Skeletal muscle satellite cell (primary cell): ENCODE measurements at regions not wholly inside any gene's neighbourhood (a gene's known extent, or its start where the extent isn't known, plus 50 kb on each side); places are given as distances from the start of the nearest gene placed in this dataset.

Source experiments
- H3K27me3 ChIP-seq: 2 replicates; pipeline ENCODE4 v1.7.0; 2013; ENCODE audit warnings: low read length; ENCODE audit not compliant: control insufficient read depth, insufficient read depth
- H3K36me3 ChIP-seq: 2 replicates; pipeline ENCODE4 v1.7.0; 2013; ENCODE audit warnings: mild to moderate bottlenecking, control low read depth, low read length; ENCODE audit not compliant: insufficient read depth
- H3K4me1 ChIP-seq: 2 replicates; pipeline ENCODE4 v1.7.0; 2013; ENCODE audit warnings: low read length; ENCODE audit not compliant: control insufficient read depth, insufficient read depth
- H3K4me2 ChIP-seq: 2 replicates; pipeline ENCODE4 v1.7.0; 2013; ENCODE audit warnings: mild to moderate bottlenecking, low read length
- H3K4me3 ChIP-seq: 2 replicates; pipeline ENCODE4 v1.7.0; 2013; ENCODE audit warnings: low read length
- H3K9ac ChIP-seq: 2 replicates; pipeline ENCODE4 v1.7.0; 2013; ENCODE audit warnings: mild to moderate bottlenecking, low read depth, low read length, moderate library complexity
- H3K9me3 ChIP-seq: replicated peaks from 2 replicates; pipeline ENCODE4 v1.7.0; 2013; ENCODE audit warnings: mild to moderate bottlenecking, control low read depth, low read length

DNA sequence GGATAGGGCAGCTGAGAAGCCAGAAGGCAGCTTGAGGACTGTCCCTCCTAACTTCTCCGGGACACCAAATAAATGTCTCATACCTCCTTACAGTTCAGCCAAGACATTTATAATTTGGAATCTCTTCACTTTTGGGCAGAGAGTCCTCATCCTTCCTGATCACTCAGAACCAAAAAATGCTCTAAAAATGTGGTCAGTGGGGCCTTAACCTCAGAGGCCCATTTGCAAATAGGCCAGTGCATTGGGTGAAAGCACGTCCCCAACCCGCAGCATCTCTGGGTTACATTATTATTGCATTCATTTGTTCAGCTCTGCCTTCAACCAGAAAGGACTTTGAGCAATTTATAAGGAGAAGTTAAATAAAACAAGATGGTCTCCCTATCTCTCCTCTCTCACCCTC, 112.4 kb upstream of the IRX3 start:
- Histone ChIP-seq H3K27me3 (peaks cover 5% of the 10 kb centered on the region), H3K4me3 (no peak overlapping the region), H3K36me3 (no peaks in the 10 kb centered on the region), H3K4me1 (peaks cover 22% of the 10 kb centered on the region), H3K9ac (no peak overlapping the region), H3K9me3 (no peaks in the 10 kb centered on the region), H3K4me2 (no peak overlapping the region)

DNA sequence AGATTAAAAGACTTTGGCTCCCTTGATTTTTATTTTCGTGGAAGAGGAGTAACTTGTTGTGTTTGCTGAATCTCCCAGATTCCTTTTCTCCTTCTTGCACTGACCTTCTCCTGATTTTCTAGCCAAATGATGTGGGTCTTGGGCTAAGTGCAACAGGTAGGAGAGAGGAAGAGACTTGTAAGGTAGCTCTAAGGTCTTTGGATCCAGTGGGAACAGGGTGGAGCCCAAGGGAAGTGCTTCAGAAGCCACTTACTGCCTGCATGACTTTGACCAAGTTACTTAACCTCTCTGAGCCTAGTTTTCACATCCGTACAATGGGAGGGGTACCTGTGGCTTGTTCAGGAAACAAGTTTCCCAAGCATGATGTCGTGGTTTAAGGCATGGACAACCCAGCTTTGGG, 111.3 kb upstream of the IRX3 start:
- no peak overlapping the region for H3K4me3 ChIP-seq
- H3K36me3 ChIP-seq = no peaks in the 10 kb centered on the region
- H3K4me1 ChIP-seq = peaks cover 22% of the 10 kb centered on the region
- peak overlapping the region; percentile 13 for H3K9ac ChIP-seq
- no peaks in the 10 kb centered on the region for H3K27me3 ChIP-seq
- H3K9me3 ChIP-seq = no peaks in the 10 kb centered on the region
- H3K4me2 ChIP-seq = peak overlapping the region; percentile 37

DNA sequence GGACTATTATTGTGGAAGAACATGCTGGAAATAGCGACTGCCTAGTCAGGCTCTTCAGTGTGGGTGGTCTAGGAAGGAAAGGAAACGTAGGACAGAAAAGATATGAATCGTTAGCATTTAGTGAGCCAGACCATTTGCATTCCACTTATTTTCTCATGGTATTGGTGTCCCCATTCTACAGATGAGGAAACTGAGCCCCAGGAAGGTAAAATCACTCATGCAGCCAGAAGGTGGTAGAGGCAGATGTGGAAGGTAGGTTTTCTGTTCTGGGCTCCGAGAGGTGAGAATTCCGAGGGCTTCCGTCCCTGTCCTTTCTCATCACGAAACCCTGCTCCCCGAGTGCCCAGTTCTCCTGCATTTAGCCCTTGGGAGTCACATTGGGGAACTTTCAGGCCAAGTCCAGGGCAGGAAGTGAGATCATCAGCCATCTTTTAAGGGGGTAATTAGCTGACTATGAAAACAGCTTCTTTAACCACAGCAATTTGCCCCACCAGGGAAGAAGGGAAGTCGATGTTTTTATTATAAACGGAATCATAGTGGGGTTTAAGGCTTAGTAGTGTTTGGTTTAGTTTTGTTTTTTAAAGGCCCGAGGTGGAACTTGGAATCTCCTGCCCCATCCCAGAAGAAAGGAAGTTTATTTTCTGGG, 110.7 kb upstream of the IRX3 start:
- Histone ChIP-seq H3K9me3 (no peaks in the 10 kb centered on the region), H3K27me3 (no peaks in the 10 kb centered on the region), H3K36me3 (no peaks in the 10 kb centered on the region), H3K9ac (peak overlapping the region; percentile 13), H3K4me2 (peak overlapping the region; percentile 37), H3K4me3 (no peak overlapping the region), H3K4me1 (peaks cover 22% of the 10 kb centered on the region)

DNA sequence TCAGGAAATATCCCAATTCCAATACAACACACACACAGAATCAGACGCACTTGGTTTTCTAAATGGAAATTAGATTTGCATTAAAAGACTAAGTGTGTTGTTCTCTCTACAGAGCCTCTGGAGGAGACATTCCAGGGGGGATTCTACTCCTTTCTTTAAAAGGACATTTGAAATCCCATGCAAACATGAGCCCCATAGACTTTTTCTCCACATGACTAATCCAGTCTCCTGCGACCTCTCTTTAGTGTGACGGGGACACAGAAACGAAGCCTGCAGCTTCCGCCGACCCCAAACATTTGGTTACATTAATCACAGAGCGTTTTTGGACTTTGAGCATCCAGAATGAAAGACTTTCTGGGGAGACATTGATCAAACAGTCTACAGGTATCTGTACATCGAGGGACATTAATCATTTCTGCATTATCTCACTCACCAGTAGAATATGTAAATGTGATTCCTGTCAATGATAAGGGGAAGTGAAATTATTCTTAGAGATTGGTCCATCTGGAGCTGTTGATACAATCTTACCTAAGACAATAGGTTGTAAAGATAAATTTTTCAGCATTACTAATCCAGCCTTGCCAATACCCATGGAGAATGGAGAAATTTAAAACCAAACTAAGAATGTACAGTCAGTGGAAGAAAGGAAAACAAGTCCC, 103.4 kb upstream of the IRX3 start:
- H3K36me3 ChIP-seq = no peaks in the 10 kb centered on the region
- no peaks in the 10 kb centered on the region for H3K9me3 ChIP-seq
- H3K9ac ChIP-seq = no peak overlapping the region
- H3K4me3 ChIP-seq = no peak overlapping the region
- H3K4me2 ChIP-seq = no peak overlapping the region
- H3K4me1 ChIP-seq = no peaks in the 10 kb centered on the region
- H3K27me3 ChIP-seq = no peaks in the 10 kb centered on the region

DNA sequence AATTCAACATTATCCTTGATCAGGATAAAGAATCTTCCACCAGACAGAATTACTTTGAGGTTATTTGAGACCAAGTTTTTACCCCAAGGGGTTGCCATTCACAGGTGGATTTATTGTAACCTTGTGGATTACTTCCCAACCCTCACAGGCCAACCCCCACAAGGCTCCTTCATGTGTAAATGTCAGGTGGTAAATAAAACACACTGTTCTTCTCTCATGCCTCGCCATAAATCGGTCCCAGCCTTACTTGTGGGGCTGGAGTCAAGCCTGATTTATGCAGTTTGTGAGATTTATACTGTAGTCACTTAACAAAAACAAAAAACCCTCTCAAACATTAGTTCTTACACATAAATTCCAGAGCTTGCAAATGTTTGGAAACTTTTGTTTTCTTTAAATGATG, 98.6 kb upstream of the IRX3 start:
- no peak overlapping the region for H3K4me2 ChIP-seq
- no peak overlapping the region for H3K4me3 ChIP-seq
- H3K9me3 ChIP-seq = no peaks in the 10 kb centered on the region
- no peaks in the 10 kb centered on the region for H3K36me3 ChIP-seq
- H3K4me1 ChIP-seq = no peaks in the 10 kb centered on the region
- no peak overlapping the region for H3K9ac ChIP-seq
- H3K27me3 ChIP-seq = no peaks in the 10 kb centered on the region

DNA sequence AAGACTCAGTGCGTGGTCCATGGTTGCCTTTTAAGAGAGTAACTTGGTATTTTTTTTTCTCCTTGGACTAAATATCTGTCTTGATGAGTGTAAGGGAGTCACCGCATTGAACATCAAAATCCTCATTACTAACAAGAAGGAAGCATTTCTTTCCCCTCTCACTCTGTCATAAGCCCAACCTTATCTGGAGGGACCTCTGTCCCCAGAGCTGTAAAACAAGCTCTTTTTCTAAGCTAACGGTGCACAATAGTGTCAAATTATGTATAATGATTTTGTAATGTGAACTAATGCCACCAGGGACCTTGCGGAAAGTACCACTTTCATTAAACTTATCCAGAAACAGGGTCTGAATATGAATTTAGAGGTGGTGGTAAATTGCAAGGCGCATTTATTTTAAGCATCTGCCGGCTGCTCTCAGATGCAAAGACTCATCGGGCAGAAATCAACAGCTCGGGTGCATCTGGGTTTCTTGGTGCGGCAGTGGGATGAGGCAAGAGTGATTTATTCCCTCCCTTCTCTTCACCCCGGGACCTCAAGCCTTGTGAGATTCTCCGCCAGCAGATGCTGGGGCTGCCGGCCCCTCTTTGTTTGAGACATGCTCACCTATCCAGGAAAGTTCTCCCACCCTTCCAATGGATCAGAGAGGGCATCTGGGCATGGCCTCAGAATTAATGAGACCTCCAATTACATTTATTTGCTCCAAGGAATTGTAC, 95.2 kb upstream of the IRX3 start:
- H3K4me3 ChIP-seq = no peak overlapping the region
- H3K4me1 ChIP-seq = no peaks in the 10 kb centered on the region
- no peaks in the 10 kb centered on the region for H3K9me3 ChIP-seq
- H3K27me3 ChIP-seq = no peaks in the 10 kb centered on the region
- no peak overlapping the region for H3K9ac ChIP-seq
- H3K36me3 ChIP-seq = no peaks in the 10 kb centered on the region
- no peak overlapping the region for H3K4me2 ChIP-seq

DNA sequence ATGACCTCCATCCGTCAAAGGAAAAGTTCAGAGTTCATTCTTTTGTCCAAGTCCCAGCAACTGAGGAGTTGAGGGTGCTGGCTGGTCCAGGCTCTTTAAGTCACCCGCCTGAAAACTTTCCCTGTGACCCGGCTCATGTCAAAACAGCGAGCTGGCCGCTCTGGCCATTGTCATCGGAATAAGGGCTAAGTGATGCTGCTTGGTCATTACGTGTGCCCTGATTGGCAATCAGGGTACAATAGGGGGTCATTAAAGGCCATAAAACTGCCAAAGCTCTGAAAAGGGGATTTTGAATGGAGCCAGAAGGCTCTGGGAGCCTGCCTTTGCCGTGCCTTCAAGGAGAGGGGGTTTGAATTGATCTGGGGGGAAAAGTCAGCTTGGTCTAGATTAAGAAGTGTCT, 88.5 kb upstream of the IRX3 start:
- Histone ChIP-seq H3K27me3 (no peaks in the 10 kb centered on the region), H3K4me1 (peaks cover 34% of the 10 kb centered on the region), H3K9me3 (no peaks in the 10 kb centered on the region), H3K9ac (no peak overlapping the region), H3K4me2 (no peak overlapping the region), H3K36me3 (no peaks in the 10 kb centered on the region), H3K4me3 (no peak overlapping the region)

DNA sequence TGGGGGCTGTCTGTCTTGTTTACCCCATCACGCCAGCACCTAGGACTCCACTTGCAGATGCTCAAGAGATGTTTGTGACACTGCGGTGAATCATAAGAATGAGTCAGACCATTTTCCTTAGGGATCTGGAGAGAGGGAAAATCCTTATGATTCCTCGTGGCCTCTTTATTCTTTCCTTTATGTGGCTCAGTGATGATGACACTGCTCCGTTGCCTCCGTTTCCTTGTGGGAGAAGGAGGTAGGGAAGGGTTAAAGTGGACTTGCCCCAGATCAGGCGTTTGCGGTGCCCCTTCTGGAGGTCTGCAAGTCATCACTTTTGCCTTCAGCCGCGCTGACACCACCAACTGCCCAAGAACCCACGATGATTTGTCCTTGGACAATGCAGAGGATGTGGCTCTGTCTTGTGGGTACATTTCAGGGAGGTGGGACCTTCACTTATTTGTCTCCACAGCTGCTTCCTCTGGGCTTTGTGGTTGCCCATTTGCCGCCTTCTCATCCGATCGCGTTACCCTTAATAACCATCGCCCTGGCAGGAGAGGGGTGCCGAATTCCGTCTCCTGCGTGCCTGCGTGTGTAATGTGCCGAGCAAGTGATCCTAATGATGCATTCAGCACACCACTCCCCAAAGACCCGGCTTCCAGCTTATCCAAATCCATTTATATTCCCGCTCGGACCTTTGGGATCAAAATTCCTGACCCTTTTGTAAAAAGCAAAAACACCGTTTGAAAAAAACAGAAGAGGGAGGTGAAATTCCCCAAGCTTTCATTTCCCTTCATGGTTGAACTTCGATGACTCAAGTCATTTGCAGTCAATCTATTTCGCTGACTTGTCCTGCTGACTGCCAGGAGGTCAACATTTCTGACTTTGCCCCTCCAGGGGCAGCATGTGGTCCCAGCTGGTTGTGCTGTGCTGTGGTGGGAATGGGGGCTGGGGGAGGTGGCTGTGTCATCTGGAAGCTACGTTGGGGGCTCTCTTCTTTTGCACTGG, 87.2 kb upstream of the IRX3 start:
- H3K4me3 ChIP-seq = peak overlapping the region; percentile 58
- H3K36me3 ChIP-seq = no peaks in the 10 kb centered on the region
- H3K9ac ChIP-seq = peak overlapping the region; percentile 65

DNA sequence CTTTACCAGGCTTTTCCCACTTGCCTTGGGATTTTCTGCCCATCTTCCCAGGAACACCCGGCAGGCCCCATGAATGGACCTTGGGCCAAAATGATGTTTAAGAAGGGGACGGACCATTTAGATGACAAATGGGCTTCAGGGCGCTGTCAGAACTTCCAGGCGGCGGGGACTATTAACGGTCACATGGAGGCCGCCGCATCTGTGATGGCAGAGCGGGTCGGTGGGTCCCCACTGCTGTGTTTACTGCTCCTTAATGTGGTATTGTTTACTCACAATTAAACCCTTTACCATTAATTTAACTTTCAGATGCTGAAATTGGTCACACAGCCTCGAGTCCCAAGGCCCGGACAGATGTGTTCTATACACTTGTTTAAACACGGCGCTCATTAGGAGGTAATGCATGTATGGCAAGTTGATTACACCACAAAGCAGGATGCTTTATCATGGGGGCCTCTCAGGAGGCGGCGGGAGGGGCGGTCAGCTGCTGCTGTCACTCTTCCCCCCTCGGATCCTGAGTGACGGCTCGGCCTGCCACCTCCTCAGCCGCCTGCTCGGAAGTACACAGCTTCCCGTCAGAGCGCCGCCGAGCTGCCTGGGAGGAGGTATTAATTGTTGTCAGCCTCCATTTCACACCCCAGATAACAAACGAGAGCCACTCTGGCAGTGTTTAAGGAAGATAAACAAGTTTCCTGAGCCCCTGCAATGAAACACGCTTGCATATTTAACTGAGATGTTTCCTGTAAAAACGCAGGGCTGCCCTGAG, 83.9 kb upstream of the IRX3 start:
- Histone ChIP-seq H3K4me1 (peaks cover 34% of the 10 kb centered on the region), H3K4me3 (no peak overlapping the region), H3K27me3 (no peaks in the 10 kb centered on the region), H3K4me2 (peak overlapping the region; percentile 30), H3K9ac (peak overlapping the region; percentile 67), H3K9me3 (no peaks in the 10 kb centered on the region), H3K36me3 (no peaks in the 10 kb centered on the region)

More for the DNA sequence above, 87.2 kb upstream of the IRX3 start:
- Histone ChIP-seq H3K9me3 (no peaks in the 10 kb centered on the region), H3K27me3 (no peaks in the 10 kb centered on the region), H3K4me2 (peak overlapping the region; percentile 76), H3K4me1 (peaks cover 34% of the 10 kb centered on the region)

DNA sequence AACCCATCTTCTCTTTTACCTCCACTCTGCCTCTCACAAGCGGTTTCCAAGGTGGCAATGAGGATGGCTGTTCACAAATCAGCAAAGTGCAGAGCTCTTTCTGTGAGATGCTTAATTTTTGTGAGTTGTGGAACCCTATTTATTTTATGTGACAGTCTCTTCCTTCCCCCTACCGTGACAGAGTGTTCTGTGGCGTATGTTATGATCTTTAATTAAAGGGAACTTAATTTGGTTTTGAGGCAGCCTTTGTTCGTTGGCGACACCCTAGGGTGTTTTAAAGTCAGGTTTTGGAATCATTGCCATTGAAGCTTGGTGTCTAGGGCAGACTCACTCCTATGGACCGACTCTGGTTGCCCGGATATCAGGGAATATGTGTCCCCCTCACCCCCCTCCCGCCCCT, 83.3 kb upstream of the IRX3 start:
- H3K36me3 ChIP-seq = no peaks in the 10 kb centered on the region
- no peak overlapping the region for H3K9ac ChIP-seq
- H3K9me3 ChIP-seq = no peaks in the 10 kb centered on the region
- no peak overlapping the region for H3K4me3 ChIP-seq
- H3K4me1 ChIP-seq = peaks cover 29% of the 10 kb centered on the region
- no peak overlapping the region for H3K4me2 ChIP-seq
- no peaks in the 10 kb centered on the region for H3K27me3 ChIP-seq
